H1 (cell line): ENCODE measurements at regions not wholly inside any gene's neighbourhood (a gene's known extent, or its start where the extent isn't known, plus 50 kb on each side); places are given as distances from the start of the nearest gene placed in this dataset.

Experiments
- CTCF ChIA-PET: fragments of 300-600 bp; sonication (Branson Sonifier 250); formaldehyde crosslinking; loops from one replicate; lab custom pipeline; 2021; ENCODE audit not compliant: partially characterized antibody; lab: Charles Lee
- POLR2A ChIA-PET: fragments of 300-600 bp; sonication (Branson Sonifier 250); formaldehyde crosslinking; loops from one replicate; lab custom pipeline; 2021; ENCODE audit warnings: inconsistent platforms; ENCODE audit not compliant: partially characterized antibody; lab: Charles Lee
- DNase-seq, 2 experiments: peaks; one replicate each; pipeline versions ENCODE4 v3.0.0 to v3.0.0-alpha.2; 2010 to 2022; ENCODE audit warnings: low spot score in 2 of 2, low read depth in 1 of 2, mixed read lengths in 1 of 2
- FAIRE-seq: peaks from 2 replicates; lab custom pipeline; 2011; peaks lifted over from hg19 to GRCh38; lab: Jason Lieb, UNC
- H2AFZ ChIP-seq: 2 replicates; pipeline ENCODE4 v1.8.1; 2012; ENCODE audit warnings: low read length, inconsistent platforms
- H2AK5ac ChIP-seq: 2 replicates; pipeline ENCODE4 v1.6.1; 2013; ENCODE audit warnings: low read depth, low read length
- H2BK120ac ChIP-seq: replicated peaks from 2 replicates; pipeline ENCODE3; 2013; ENCODE audit warnings: low read depth, low read length, inconsistent platforms
- H2BK12ac ChIP-seq: 2 replicates; pipeline ENCODE4 v1.6.1; 2013; ENCODE audit warnings: low read depth, low read length
- H2BK15ac ChIP-seq: 2 replicates; pipeline ENCODE4 v1.6.1; 2013; ENCODE audit warnings: low read length
- H2BK20ac ChIP-seq: 2 replicates; pipeline ENCODE4 v1.6.1; 2013; ENCODE audit warnings: low read length
- H2BK5ac ChIP-seq: 2 replicates; pipeline ENCODE4 v1.6.1; 2013; ENCODE audit warnings: low read depth, low read length
- H3K14ac ChIP-seq: 2 replicates; pipeline ENCODE4 v1.6.1; 2013; ENCODE audit warnings: inconsistent platforms; ENCODE audit not compliant: insufficient read length
- H3K18ac ChIP-seq: 2 replicates; pipeline ENCODE4 v1.6.1; 2013; ENCODE audit warnings: low read length; ENCODE audit errors: extremely low read depth
- H3K23ac ChIP-seq: 2 replicates; pipeline ENCODE4 v1.6.1; 2013; ENCODE audit warnings: inconsistent platforms; ENCODE audit not compliant: insufficient read length
- H3K23me2 ChIP-seq: 2 replicates; pipeline ENCODE4 v1.6.1; 2013; ENCODE audit warnings: low read depth, low read length
- H3K27ac ChIP-seq: 2 replicates; pipeline ENCODE4 v1.6.1; 2011; ENCODE audit warnings: low read depth, low read length, inconsistent platforms
- H3K27me3 ChIP-seq, 4 experiments: replicated peaks in 1 of 4; 1 replicate in 1 of 4; 2 replicates in 3 of 4; pipeline versions ENCODE4 v1.6.1 to v1.8.1; 2011 to 2013; ENCODE audit warnings: low read length in 3 of 4, mild to moderate bottlenecking in 3 of 4, inconsistent platforms in 2 of 4, mixed read lengths in 2 of 4, moderate library complexity in 1 of 4; ENCODE audit not compliant: control insufficient read depth in 3 of 4, insufficient read depth in 3 of 4; ENCODE audit errors: extremely low read depth in 1 of 4
- H3K36me3 ChIP-seq, 4 experiments: 2 replicates each; pipeline versions ENCODE4 v1.6.1 to v1.8.1; 2011 to 2013; ENCODE audit warnings: mild to moderate bottlenecking in 4 of 4, low read length in 3 of 4, moderate library complexity in 2 of 4, control low read depth in 1 of 4, inconsistent platforms in 1 of 4; ENCODE audit not compliant: insufficient read depth in 4 of 4, control insufficient read depth in 2 of 4
- H3K4ac ChIP-seq: replicated peaks from 2 replicates; pipeline ENCODE3; 2013; ENCODE audit warnings: low read length, low read depth, mixed read lengths, inconsistent platforms; ENCODE audit not compliant: insufficient read length
- H3K4me1 ChIP-seq, 4 experiments: replicated peaks in 1 of 4; 1 replicate in 1 of 4; 2 replicates in 3 of 4; pipeline versions ENCODE4 v1.6.1 to v1.8.1; 2011 to 2013; ENCODE audit warnings: low read length in 3 of 4, inconsistent platforms in 2 of 4, mixed read lengths in 1 of 4; ENCODE audit not compliant: insufficient read depth in 4 of 4, control insufficient read depth in 3 of 4
- H3K4me2 ChIP-seq, 2 experiments: 2 replicates each; pipeline versions ENCODE4 v1.6.1 to v1.8.1; 2011 to 2013; ENCODE audit warnings: low read depth in 2 of 2, low read length in 2 of 2, control low read depth in 1 of 2, inconsistent platforms in 1 of 2, mild to moderate bottlenecking in 1 of 2; ENCODE audit not compliant: insufficient read depth in 1 of 2
- H3K4me3 ChIP-seq, 4 experiments: fragments of 200-600, 300-600 bp in 1 of 4; sonication (generic), shearing (Covaris generic), sonication (Bioruptor Twin) in 1 of 4; 2 replicates each; pipeline versions ENCODE4 v1.5.1 to v1.8.1; 2011 to 2016; ENCODE audit warnings: low read length in 4 of 4, low read depth in 3 of 4, control low read depth in 2 of 4, inconsistent platforms in 2 of 4, mild to moderate bottlenecking in 2 of 4, mixed read lengths in 1 of 4, moderate library complexity in 1 of 4; ENCODE audit not compliant: insufficient read depth in 2 of 4; ENCODE audit errors: extremely low read depth in 1 of 4
- H3K56ac ChIP-seq: replicated peaks from 2 replicates; pipeline ENCODE3; 2013; ENCODE audit warnings: low read depth, mild to moderate bottlenecking, mixed read lengths, low read length, inconsistent platforms; ENCODE audit not compliant: insufficient read length
- H3K79me1 ChIP-seq: 2 replicates; pipeline ENCODE4 v1.6.1; 2013; ENCODE audit warnings: low read depth, low read length, control low read depth
- H3K79me2 ChIP-seq, 2 experiments: 2 replicates each; pipeline versions ENCODE4 v1.6.1 to v1.8.1; 2012 to 2013; ENCODE audit warnings: low read length in 2 of 2, mild to moderate bottlenecking in 2 of 2, inconsistent platforms in 1 of 2; ENCODE audit not compliant: insufficient read depth in 2 of 2, control insufficient read depth in 1 of 2
- H3K9ac ChIP-seq, 4 experiments: replicated peaks in 1 of 4; 1 replicate in 1 of 4; 2 replicates in 3 of 4; pipeline versions ENCODE4 v1.6.1 to v1.8.1; 2011 to 2013; ENCODE audit warnings: low read depth in 3 of 4, low read length in 3 of 4, control low read depth in 2 of 4, mild to moderate bottlenecking in 2 of 4, moderate library complexity in 2 of 4, inconsistent platforms in 1 of 4; ENCODE audit errors: extremely low read depth in 1 of 4
- H3K9me3 ChIP-seq, 2 experiments: 2 replicates each; pipeline versions ENCODE4 v1.6.1 to v1.8.1; 2012 to 2013; ENCODE audit warnings: mild to moderate bottlenecking in 2 of 2, moderate library complexity in 2 of 2, control low read depth in 1 of 2, inconsistent platforms in 1 of 2, low read depth in 1 of 2, low read length in 1 of 2, mixed read lengths in 1 of 2; ENCODE audit not compliant: insufficient read depth in 2 of 2
- H4K20me1 ChIP-seq, 2 experiments: replicated peaks in 1 of 2; 2 replicates each; pipeline versions ENCODE3 to v1.8.1; 2011 to 2013; ENCODE audit warnings: inconsistent platforms in 2 of 2, low read length in 2 of 2, mild to moderate bottlenecking in 1 of 2; ENCODE audit not compliant: insufficient read depth in 2 of 2, control insufficient read depth in 1 of 2
- H4K5ac ChIP-seq: 2 replicates; pipeline ENCODE4 v1.6.1; 2013; ENCODE audit warnings: low read length, low read depth, mixed read lengths, inconsistent platforms; ENCODE audit not compliant: insufficient read length
- H4K8ac ChIP-seq: 2 replicates; pipeline ENCODE4 v1.8.0; 2013; ENCODE audit warnings: mild to moderate bottlenecking, moderate library complexity, low read length, inconsistent platforms; ENCODE audit not compliant: insufficient read depth; ENCODE audit errors: extremely low read depth
- H4K91ac ChIP-seq: replicated peaks from 2 replicates; pipeline ENCODE3; 2013; ENCODE audit warnings: low read length, mixed read lengths, inconsistent platforms; ENCODE audit not compliant: insufficient read length
- BACH1 ChIP-seq: IDR thresholded peaks from 2 replicates; pipeline ENCODE4 v1.6.1; 2012; ENCODE audit warnings: low read length, improper control_type of control experiment
- CBX8 ChIP-seq: fragments of 300-800, 300-1000 bp; sonication (generic); IDR thresholded peaks from 2 replicates; pipeline ENCODE4 v1.7.1; 2016; ENCODE audit warnings: low read depth, low read length, borderline replicate concordance
- CHD2 ChIP-seq: IDR thresholded peaks from 2 replicates; pipeline ENCODE4 v1.6.1; 2012; ENCODE audit warnings: low read length, improper control_type of control experiment
- CTBP2 ChIP-seq: IDR thresholded peaks from 2 replicates; pipeline ENCODE4 v1.7.0; 2011; ENCODE audit warnings: borderline replicate concordance, mild to moderate bottlenecking, moderate library complexity, mixed read lengths, low read length; ENCODE audit not compliant: insufficient read depth, insufficient read length
- JUN ChIP-seq: IDR thresholded peaks from 2 replicates; pipeline ENCODE4 v1.6.1; 2011; ENCODE audit warnings: low read depth, mild to moderate bottlenecking, improper control_type of control experiment, low read length
- MAX ChIP-seq: IDR thresholded peaks from 2 replicates; pipeline ENCODE4 v1.6.1; 2012; ENCODE audit warnings: inconsistent platforms
- RNF2 ChIP-seq: fragments of 200-900, 300-1000 bp; sonication (generic); IDR thresholded peaks from 2 replicates; pipeline ENCODE4 v1.7.1; 2016; ENCODE audit warnings: borderline replicate concordance, low read depth, mild to moderate bottlenecking, antibody characterized with exemption, low read length; ENCODE audit not compliant: poor library complexity, severe bottlenecking; ENCODE audit errors: missing control alignments
- RXRA ChIP-seq: IDR thresholded peaks from 2 replicates; pipeline ENCODE4 v1.6.1; 2011; ENCODE audit warnings: low read depth, mild to moderate bottlenecking, low read length, moderate library complexity; ENCODE audit not compliant: insufficient read depth
- SIX5 ChIP-seq: IDR thresholded peaks from 2 replicates; pipeline ENCODE4 v1.6.1; 2011; ENCODE audit warnings: mild to moderate bottlenecking, low read depth, low read length
- SUZ12 ChIP-seq: fragments of 200-600 bp; sonication (generic); IDR thresholded peaks from 2 replicates; pipeline ENCODE4 v1.6.1; 2012; ENCODE audit warnings: mild to moderate bottlenecking, inconsistent platforms, low read length, moderate library complexity, mixed read lengths
- TCF12 ChIP-seq: IDR thresholded peaks from 2 replicates; pipeline ENCODE4 v1.6.1; 2011; ENCODE audit warnings: low read depth, mild to moderate bottlenecking, low read length
- WGBS, 2 experiments: shearing (Covaris generic) in 1 of 2; methylation state at CpG; one replicate each; pipeline versions ENCODE4 v1.1.6 to v1.1.7; 2013 to 2015; ENCODE audit warnings: low lambda C conversion rate in 2 of 2, mixed read lengths in 2 of 2, inconsistent platforms in 1 of 2, low coverage in 1 of 2, missing lambda C conversion rate in 1 of 2; ENCODE audit not compliant: insufficient replicate concordance in 2 of 2, insufficient coverage in 1 of 2, insufficient read length in 1 of 2; ENCODE audit errors: extremely low coverage in 1 of 2, missing lambda C conversion rate in 1 of 2; 5-methylcytosine and 5-hydroxymethylcytosine counted together

GRCh38 chr13:84923831-84924230, 875.4 kb downstream of the SLITRK6 start:
- Histone ChIP-seq H3K4me2 (no peak overlapping the region), H3K4ac (no peak overlapping the region), H2BK12ac (no peak overlapping the region), H4K20me1 (no peaks in the 10 kb centered on the region), H3K23ac (no peak overlapping the region), H3K27me3 (no peaks in the 10 kb centered on the region), H2BK120ac (no peak overlapping the region), H2AK5ac (no peak overlapping the region), H3K9ac (no peak overlapping the region), H3K79me1 (no peaks in the 10 kb centered on the region), H4K8ac (no peak overlapping the region), H4K5ac (no peak overlapping the region), H3K9me3 (no peaks in the 10 kb centered on the region), H3K14ac (no peak overlapping the region), H2BK20ac (no peak overlapping the region), H3K27ac (no peak overlapping the region), H3K36me3 (no peaks in the 10 kb centered on the region; a peak in 1 of 8 replicates), H3K23me2 (no peaks in the 10 kb centered on the region), H2AFZ (no peak overlapping the region), H3K4me3 (no peak overlapping the region), H3K4me1 (no peaks in the 10 kb centered on the region), H4K91ac (no peak overlapping the region), H3K56ac (no peak overlapping the region), H3K18ac (no peak overlapping the region), H2BK5ac (no peak overlapping the region), H2BK15ac (no peak overlapping the region), H3K79me2 (no peaks in the 10 kb centered on the region)
- TF ChIP-seq CHD2 (no peak), CTBP2 (no peak), TCF12 (no peak), MAX (no peak), CBX8 (no peak), RXRA (no peak), RNF2 (no peak), JUN (no peak), SUZ12 (no peak), SIX5 (no peak), BACH1 (no peak)
- ChIA-PET POLR2A (interaction anchor here (0.6 kb wide), 1 partner anchor 441 kb away, joined by 3 read pairs; no protein-coding TSS in a partner anchor), CTCF (no interaction called here)
- WGBS, 2 experiments: 96% methylated on average over 1 of the region's 1 CpG; no CpG with 5 or more reads in 1 of the 2 experiments
- DNase-seq (no peak), FAIRE-seq (no peak)
